H1 (cell line): ENCODE measurements at regions not wholly inside any gene's neighbourhood (a gene's known extent, or its start where the extent isn't known, plus 50 kb on each side); places are given as distances from the start of the nearest gene placed in this dataset.

Source experiments
- CTCF ChIA-PET: fragments of 300-600 bp; sonication (Branson Sonifier 250); formaldehyde crosslinking; loops from one replicate; lab custom pipeline; 2021; ENCODE audit not compliant: partially characterized antibody; lab: Charles Lee
- POLR2A ChIA-PET: fragments of 300-600 bp; sonication (Branson Sonifier 250); formaldehyde crosslinking; loops from one replicate; lab custom pipeline; 2021; ENCODE audit warnings: inconsistent platforms; ENCODE audit not compliant: partially characterized antibody; lab: Charles Lee
- DNase-seq, 2 experiments: peaks; one replicate each; pipeline versions ENCODE4 v3.0.0 to v3.0.0-alpha.2; 2010 to 2022; ENCODE audit warnings: low spot score in 2 of 2, low read depth in 1 of 2, mixed read lengths in 1 of 2
- FAIRE-seq: peaks from 2 replicates; lab custom pipeline; 2011; peaks lifted over from hg19 to GRCh38; lab: Jason Lieb, UNC
- H2AFZ ChIP-seq: 2 replicates; pipeline ENCODE4 v1.8.1; 2012; ENCODE audit warnings: low read length, inconsistent platforms
- H2AK5ac ChIP-seq: 2 replicates; pipeline ENCODE4 v1.6.1; 2013; ENCODE audit warnings: low read depth, low read length
- H2BK120ac ChIP-seq: replicated peaks from 2 replicates; pipeline ENCODE3; 2013; ENCODE audit warnings: low read depth, low read length, inconsistent platforms
- H2BK12ac ChIP-seq: 2 replicates; pipeline ENCODE4 v1.6.1; 2013; ENCODE audit warnings: low read depth, low read length
- H2BK15ac ChIP-seq: 2 replicates; pipeline ENCODE4 v1.6.1; 2013; ENCODE audit warnings: low read length
- H2BK20ac ChIP-seq: 2 replicates; pipeline ENCODE4 v1.6.1; 2013; ENCODE audit warnings: low read length
- H2BK5ac ChIP-seq: 2 replicates; pipeline ENCODE4 v1.6.1; 2013; ENCODE audit warnings: low read depth, low read length
- H3K14ac ChIP-seq: 2 replicates; pipeline ENCODE4 v1.6.1; 2013; ENCODE audit warnings: inconsistent platforms; ENCODE audit not compliant: insufficient read length
- H3K18ac ChIP-seq: 2 replicates; pipeline ENCODE4 v1.6.1; 2013; ENCODE audit warnings: low read length; ENCODE audit errors: extremely low read depth
- H3K23ac ChIP-seq: 2 replicates; pipeline ENCODE4 v1.6.1; 2013; ENCODE audit warnings: inconsistent platforms; ENCODE audit not compliant: insufficient read length
- H3K23me2 ChIP-seq: 2 replicates; pipeline ENCODE4 v1.6.1; 2013; ENCODE audit warnings: low read depth, low read length
- H3K27ac ChIP-seq: 2 replicates; pipeline ENCODE4 v1.6.1; 2011; ENCODE audit warnings: low read depth, low read length, inconsistent platforms
- H3K27me3 ChIP-seq, 4 experiments: replicated peaks in 1 of 4; 1 replicate in 1 of 4; 2 replicates in 3 of 4; pipeline versions ENCODE4 v1.6.1 to v1.8.1; 2011 to 2013; ENCODE audit warnings: low read length in 3 of 4, mild to moderate bottlenecking in 3 of 4, inconsistent platforms in 2 of 4, mixed read lengths in 2 of 4, moderate library complexity in 1 of 4; ENCODE audit not compliant: control insufficient read depth in 3 of 4, insufficient read depth in 3 of 4; ENCODE audit errors: extremely low read depth in 1 of 4
- H3K36me3 ChIP-seq, 4 experiments: 2 replicates each; pipeline versions ENCODE4 v1.6.1 to v1.8.1; 2011 to 2013; ENCODE audit warnings: mild to moderate bottlenecking in 4 of 4, low read length in 3 of 4, moderate library complexity in 2 of 4, control low read depth in 1 of 4, inconsistent platforms in 1 of 4; ENCODE audit not compliant: insufficient read depth in 4 of 4, control insufficient read depth in 2 of 4
- H3K4ac ChIP-seq: replicated peaks from 2 replicates; pipeline ENCODE3; 2013; ENCODE audit warnings: low read length, low read depth, mixed read lengths, inconsistent platforms; ENCODE audit not compliant: insufficient read length
- H3K4me1 ChIP-seq, 4 experiments: replicated peaks in 1 of 4; 1 replicate in 1 of 4; 2 replicates in 3 of 4; pipeline versions ENCODE4 v1.6.1 to v1.8.1; 2011 to 2013; ENCODE audit warnings: low read length in 3 of 4, inconsistent platforms in 2 of 4, mixed read lengths in 1 of 4; ENCODE audit not compliant: insufficient read depth in 4 of 4, control insufficient read depth in 3 of 4
- H3K4me2 ChIP-seq, 2 experiments: 2 replicates each; pipeline versions ENCODE4 v1.6.1 to v1.8.1; 2011 to 2013; ENCODE audit warnings: low read depth in 2 of 2, low read length in 2 of 2, control low read depth in 1 of 2, inconsistent platforms in 1 of 2, mild to moderate bottlenecking in 1 of 2; ENCODE audit not compliant: insufficient read depth in 1 of 2
- H3K4me3 ChIP-seq, 4 experiments: fragments of 200-600, 300-600 bp in 1 of 4; sonication (generic), shearing (Covaris generic), sonication (Bioruptor Twin) in 1 of 4; 2 replicates each; pipeline versions ENCODE4 v1.5.1 to v1.8.1; 2011 to 2016; ENCODE audit warnings: low read length in 4 of 4, low read depth in 3 of 4, control low read depth in 2 of 4, inconsistent platforms in 2 of 4, mild to moderate bottlenecking in 2 of 4, mixed read lengths in 1 of 4, moderate library complexity in 1 of 4; ENCODE audit not compliant: insufficient read depth in 2 of 4; ENCODE audit errors: extremely low read depth in 1 of 4
- H3K56ac ChIP-seq: replicated peaks from 2 replicates; pipeline ENCODE3; 2013; ENCODE audit warnings: low read depth, mild to moderate bottlenecking, mixed read lengths, low read length, inconsistent platforms; ENCODE audit not compliant: insufficient read length
- H3K79me1 ChIP-seq: 2 replicates; pipeline ENCODE4 v1.6.1; 2013; ENCODE audit warnings: low read depth, low read length, control low read depth
- H3K79me2 ChIP-seq, 2 experiments: 2 replicates each; pipeline versions ENCODE4 v1.6.1 to v1.8.1; 2012 to 2013; ENCODE audit warnings: low read length in 2 of 2, mild to moderate bottlenecking in 2 of 2, inconsistent platforms in 1 of 2; ENCODE audit not compliant: insufficient read depth in 2 of 2, control insufficient read depth in 1 of 2
- H3K9ac ChIP-seq, 4 experiments: replicated peaks in 1 of 4; 1 replicate in 1 of 4; 2 replicates in 3 of 4; pipeline versions ENCODE4 v1.6.1 to v1.8.1; 2011 to 2013; ENCODE audit warnings: low read depth in 3 of 4, low read length in 3 of 4, control low read depth in 2 of 4, mild to moderate bottlenecking in 2 of 4, moderate library complexity in 2 of 4, inconsistent platforms in 1 of 4; ENCODE audit errors: extremely low read depth in 1 of 4
- H3K9me3 ChIP-seq, 2 experiments: 2 replicates each; pipeline versions ENCODE4 v1.6.1 to v1.8.1; 2012 to 2013; ENCODE audit warnings: mild to moderate bottlenecking in 2 of 2, moderate library complexity in 2 of 2, control low read depth in 1 of 2, inconsistent platforms in 1 of 2, low read depth in 1 of 2, low read length in 1 of 2, mixed read lengths in 1 of 2; ENCODE audit not compliant: insufficient read depth in 2 of 2
- H4K20me1 ChIP-seq, 2 experiments: replicated peaks in 1 of 2; 2 replicates each; pipeline versions ENCODE3 to v1.8.1; 2011 to 2013; ENCODE audit warnings: inconsistent platforms in 2 of 2, low read length in 2 of 2, mild to moderate bottlenecking in 1 of 2; ENCODE audit not compliant: insufficient read depth in 2 of 2, control insufficient read depth in 1 of 2
- H4K5ac ChIP-seq: 2 replicates; pipeline ENCODE4 v1.6.1; 2013; ENCODE audit warnings: low read length, low read depth, mixed read lengths, inconsistent platforms; ENCODE audit not compliant: insufficient read length
- H4K8ac ChIP-seq: 2 replicates; pipeline ENCODE4 v1.8.0; 2013; ENCODE audit warnings: mild to moderate bottlenecking, moderate library complexity, low read length, inconsistent platforms; ENCODE audit not compliant: insufficient read depth; ENCODE audit errors: extremely low read depth
- H4K91ac ChIP-seq: replicated peaks from 2 replicates; pipeline ENCODE3; 2013; ENCODE audit warnings: low read length, mixed read lengths, inconsistent platforms; ENCODE audit not compliant: insufficient read length
- CBX8 ChIP-seq: fragments of 300-800, 300-1000 bp; sonication (generic); IDR thresholded peaks from 2 replicates; pipeline ENCODE4 v1.7.1; 2016; ENCODE audit warnings: low read depth, low read length, borderline replicate concordance
- EGR1 ChIP-seq: IDR thresholded peaks from 2 replicates; pipeline ENCODE4 v1.6.1; 2011; ENCODE audit warnings: low read depth, low read length, borderline replicate concordance
- JUN ChIP-seq: IDR thresholded peaks from 2 replicates; pipeline ENCODE4 v1.6.1; 2011; ENCODE audit warnings: low read depth, mild to moderate bottlenecking, improper control_type of control experiment, low read length
- WGBS, 2 experiments: shearing (Covaris generic) in 1 of 2; methylation state at CpG; one replicate each; pipeline versions ENCODE4 v1.1.6 to v1.1.7; 2013 to 2015; ENCODE audit warnings: low lambda C conversion rate in 2 of 2, mixed read lengths in 2 of 2, inconsistent platforms in 1 of 2, low coverage in 1 of 2, missing lambda C conversion rate in 1 of 2; ENCODE audit not compliant: insufficient replicate concordance in 2 of 2, insufficient coverage in 1 of 2, insufficient read length in 1 of 2; ENCODE audit errors: extremely low coverage in 1 of 2, missing lambda C conversion rate in 1 of 2; 5-methylcytosine and 5-hydroxymethylcytosine counted together

DNA sequence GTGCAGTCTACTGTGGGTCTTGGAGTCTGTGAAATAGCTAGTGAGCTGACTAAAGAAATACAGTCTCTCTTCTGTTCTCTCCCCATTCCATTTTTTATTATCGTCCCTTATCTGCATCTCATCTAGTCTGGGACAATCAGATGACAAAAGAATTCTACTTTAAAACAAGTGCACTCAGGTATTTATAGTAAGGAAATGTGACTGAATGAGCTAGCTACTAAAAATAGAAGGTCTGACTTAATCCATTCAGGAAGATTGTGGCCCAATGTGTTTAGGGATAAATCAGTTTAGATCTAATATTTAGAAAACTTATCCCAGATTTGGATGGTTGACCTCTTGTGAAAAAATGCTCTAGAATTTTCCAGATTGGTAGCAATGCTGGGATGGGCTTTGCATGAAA, 126.8 kb upstream of the NRXN3 start:
- H4K8ac ChIP-seq, result no peak overlapping the region
- POLR2A ChIA-PET, result no interaction called here
- no peak overlapping the region for H2BK15ac ChIP-seq
- H3K36me3 ChIP-seq, result no peaks in the 10 kb centered on the region; a peak in 1 of 8 replicates
- FAIRE-seq (no peak), DNase-seq (no peak)
- no peak overlapping the region for H3K27ac ChIP-seq
- H4K91ac ChIP-seq, result no peak overlapping the region
- no peak overlapping the region for H2AK5ac ChIP-seq
- no peak overlapping the region for H3K4ac ChIP-seq
- no peaks in the 10 kb centered on the region for H3K9me3 ChIP-seq
- H3K79me2 ChIP-seq, result no peaks in the 10 kb centered on the region
- H3K18ac ChIP-seq, result no peak overlapping the region
- no peaks in the 10 kb centered on the region for H3K27me3 ChIP-seq
- H2BK5ac ChIP-seq, result no peak overlapping the region
- CTCF ChIA-PET, result no interaction called here
- no peak overlapping the region for H4K5ac ChIP-seq
- no peak overlapping the region for H2AFZ ChIP-seq
- no peak overlapping the region for H2BK12ac ChIP-seq
- WGBS, 2 experiments, result 82% methylated on average over 1 of the region's 1 CpG; no CpG with 5 or more reads in 1 of the 2 experiments
- no peaks in the 10 kb centered on the region for H3K23me2 ChIP-seq
- no peak overlapping the region for H2BK120ac ChIP-seq
- no peak overlapping the region for H3K9ac ChIP-seq
- H3K4me1 ChIP-seq, result no peaks in the 10 kb centered on the region
- no peak overlapping the region for H3K4me3 ChIP-seq
- no peak overlapping the region for H2BK20ac ChIP-seq
- no peak overlapping the region for H3K4me2 ChIP-seq
- no peak overlapping the region for H3K56ac ChIP-seq
- H3K23ac ChIP-seq, result no peak overlapping the region
- H4K20me1 ChIP-seq, result no peaks in the 10 kb centered on the region
- H3K14ac ChIP-seq, result no peak overlapping the region
- no peaks in the 10 kb centered on the region for H3K79me1 ChIP-seq
- TF ChIP-seq JUN (no peak), CBX8 (no peak), EGR1 (no peak)
